SK-N-SH treated with all-trans-retinoic acid at 6 μM for 48 hours (cell line): ENCODE measurements at regions not wholly inside any gene's neighbourhood (a gene's known extent, or its start where the extent isn't known, plus 50 kb on each side); places are given as distances from the start of the nearest gene placed in this dataset.
"Not testable (repeated sequence)": the region's sequence is repeated elsewhere in the genome, so short reads cannot be mapped to it uniquely, and the experiment has no call there.

Experiments used
- ATAC-seq: fragments of 200-7000 bp; cut with Tn5 transposase; 3 replicates; pipeline ENCODE4 v1.9.1; 2020; ENCODE audit warnings: mild to moderate bottlenecking, moderate library complexity
- ARNTL ChIP-seq: fragments of 450-650 bp; formaldehyde crosslinking; IDR thresholded peaks from 2 replicates; pipeline ENCODE4 v1.5.0; 2020; ENCODE audit warnings: low read depth, mild to moderate bottlenecking, moderate library complexity, borderline replicate concordance
- BACH2 ChIP-seq: fragments of 250-450 bp; sonication (Bioruptor Pico); IDR thresholded peaks from 2 replicates; pipeline ENCODE4 v1.9.0; 2021; ENCODE audit warnings: mild to moderate bottlenecking, borderline replicate concordance
- CSDC2 ChIP-seq: fragments of 250-450 bp; sonication (Bioruptor Pico); IDR thresholded peaks from 2 replicates; pipeline ENCODE4 v1.5.0; 2020; ENCODE audit warnings: mild to moderate bottlenecking, moderate library complexity
- ESRRG ChIP-seq: fragments of 250-450 bp; sonication (Bioruptor Pico); IDR thresholded peaks from 2 replicates; pipeline ENCODE4 v1.6.1; 2021; ENCODE audit warnings: mild to moderate bottlenecking
- GLIS3 ChIP-seq: fragments of 250-450 bp; sonication (Bioruptor Pico); IDR thresholded peaks from 2 replicates; pipeline ENCODE4 v1.5.0; 2020; ENCODE audit warnings: mild to moderate bottlenecking, moderate library complexity
- ISL1 ChIP-seq: fragments of 250-450 bp; sonication (Bioruptor Pico); IDR thresholded peaks from 2 replicates; pipeline ENCODE4 v2.1.2; 2022; ENCODE audit warnings: mild to moderate bottlenecking, moderate library complexity
- OSR1 ChIP-seq: fragments of 250-450 bp; sonication (Bioruptor Pico); IDR thresholded peaks from 2 replicates; pipeline ENCODE4 v1.8.0; 2022; ENCODE audit warnings: moderate library complexity, mild to moderate bottlenecking, inconsistent platforms
- PPARA ChIP-seq: fragments of 250-450 bp; sonication (Bioruptor Pico); IDR thresholded peaks from 2 replicates; pipeline ENCODE4 v1.5.0; 2020; ENCODE audit warnings: mild to moderate bottlenecking, borderline replicate concordance
- RARB ChIP-seq: fragments of 250-450 bp; sonication (Bioruptor Pico); IDR thresholded peaks from 2 replicates; pipeline ENCODE4 v1.8.0; 2021; ENCODE audit warnings: mild to moderate bottlenecking, moderate library complexity
- SNAI2 ChIP-seq: fragments of 250-450 bp; sonication (Bioruptor Pico); IDR thresholded peaks from 2 replicates; pipeline ENCODE4 v1.5.0; 2020; ENCODE audit warnings: mild to moderate bottlenecking, moderate library complexity
- TCF4 ChIP-seq: fragments of 250-450 bp; sonication (Bioruptor Pico); IDR thresholded peaks from 2 replicates; pipeline ENCODE4 v1.8.0; 2021; ENCODE audit warnings: mild to moderate bottlenecking, moderate library complexity, borderline replicate concordance
- TOX ChIP-seq: fragments of 250-450 bp; sonication (Bioruptor Pico); IDR thresholded peaks from 2 replicates; pipeline ENCODE4 v1.8.0; 2021; ENCODE audit warnings: mild to moderate bottlenecking, moderate library complexity, borderline replicate concordance
- ZC3H10 ChIP-seq: fragments of 250-450 bp; sonication (Bioruptor Pico); IDR thresholded peaks from 2 replicates; pipeline ENCODE4 v1.5.1; 2021; ENCODE audit warnings: mild to moderate bottlenecking, moderate library complexity
- ZFP3 ChIP-seq: fragments of 250-450 bp; sonication (Bioruptor Pico); IDR thresholded peaks from 2 replicates; pipeline ENCODE4 v1.5.0; 2020; ENCODE audit warnings: mild to moderate bottlenecking, moderate library complexity
- ZFP30 ChIP-seq: fragments of 450-650 bp; formaldehyde crosslinking; IDR thresholded peaks from 2 replicates; pipeline ENCODE4 v1.5.0; 2022; ENCODE audit warnings: mild to moderate bottlenecking, moderate library complexity
- ZNF565 ChIP-seq: fragments of 450-650 bp; formaldehyde crosslinking; conservative IDR thresholded peaks from 2 replicates; pipeline ENCODE4 v1.5.0; 2020; ENCODE audit warnings: low read depth, mild to moderate bottlenecking, moderate library complexity
- ZNF70 ChIP-seq: fragments of 450-650 bp; formaldehyde crosslinking; IDR thresholded peaks from 2 replicates; pipeline ENCODE4 v1.5.0; 2020; ENCODE audit warnings: mild to moderate bottlenecking, moderate library complexity
- ZNF8 ChIP-seq: fragments of 450-650 bp; formaldehyde crosslinking; IDR thresholded peaks from 2 replicates; pipeline ENCODE4 v1.5.0; 2020; ENCODE audit warnings: mild to moderate bottlenecking, moderate library complexity
- TF ChIP-seq, protein P1 (sequence below): fragments of 250-450 bp; sonication (Bioruptor Pico); IDR thresholded peaks from 2 replicates; pipeline ENCODE4 v1.5.1; 2021; ENCODE audit warnings: mild to moderate bottlenecking, moderate library complexity
- TF ChIP-seq, protein P2 (sequence below): fragments of 250-450 bp; sonication (Bioruptor Pico); IDR thresholded peaks from 2 replicates; pipeline ENCODE4 v1.8.0; 2021; ENCODE audit warnings: low read depth, mild to moderate bottlenecking, moderate library complexity, borderline replicate concordance
- TF ChIP-seq, protein P3 (sequence below): fragments of 250-450 bp; sonication (Bioruptor Pico); IDR thresholded peaks from 2 replicates; pipeline ENCODE4 v1.5.1; 2020; ENCODE audit warnings: low read depth, mild to moderate bottlenecking, moderate library complexity
- TF ChIP-seq, protein P4 (sequence below): fragments of 250-450 bp; sonication (Bioruptor Pico); IDR thresholded peaks from 2 replicates; pipeline ENCODE4 v1.5.0; 2020; ENCODE audit warnings: mild to moderate bottlenecking, moderate library complexity

DNA sequence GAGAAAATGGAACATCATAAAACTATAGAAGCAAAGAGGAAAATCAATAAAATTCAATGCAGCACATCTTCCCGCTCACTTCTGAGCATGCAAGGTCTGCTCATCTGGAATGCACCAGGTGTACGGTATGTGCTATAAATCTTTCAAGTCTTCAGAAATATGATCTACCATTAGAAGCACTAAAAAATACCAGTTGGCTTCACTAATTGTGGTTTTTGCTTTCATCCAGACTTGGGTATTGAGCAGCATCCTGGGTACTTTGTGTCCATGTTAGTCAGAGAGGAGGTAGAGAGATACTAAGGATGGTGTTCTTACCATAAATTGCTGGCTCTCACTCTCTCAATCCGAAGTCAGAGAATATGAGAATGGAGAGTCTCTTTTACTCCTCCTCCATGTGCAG is 477.1 kb downstream of the PPARGC1A start:
- ATAC-seq = no peak
- TF ChIP-seq RARB (CRISPR knock-in tag) (no peak), CSDC2 (CRISPR knock-in tag) (no peak), TOX (no peak), ZFP30 (CRISPR knock-in tag) (no peak), GLIS3 (no peak), ISL1 (CRISPR knock-in tag) (no peak), ZNF565 (no peak), ZFP3 (CRISPR knock-in tag) (no peak), BACH2 (CRISPR knock-in tag) (no peak), ZC3H10 (no peak), ZNF70 (no peak), OSR1 (CRISPR knock-in tag) (no peak), PPARA (CRISPR knock-in tag) (no peak), SNAI2 (CRISPR knock-in tag) (no peak), ESRRG (CRISPR knock-in tag) (no peak)
- TF ChIP-seq, protein P1, sequence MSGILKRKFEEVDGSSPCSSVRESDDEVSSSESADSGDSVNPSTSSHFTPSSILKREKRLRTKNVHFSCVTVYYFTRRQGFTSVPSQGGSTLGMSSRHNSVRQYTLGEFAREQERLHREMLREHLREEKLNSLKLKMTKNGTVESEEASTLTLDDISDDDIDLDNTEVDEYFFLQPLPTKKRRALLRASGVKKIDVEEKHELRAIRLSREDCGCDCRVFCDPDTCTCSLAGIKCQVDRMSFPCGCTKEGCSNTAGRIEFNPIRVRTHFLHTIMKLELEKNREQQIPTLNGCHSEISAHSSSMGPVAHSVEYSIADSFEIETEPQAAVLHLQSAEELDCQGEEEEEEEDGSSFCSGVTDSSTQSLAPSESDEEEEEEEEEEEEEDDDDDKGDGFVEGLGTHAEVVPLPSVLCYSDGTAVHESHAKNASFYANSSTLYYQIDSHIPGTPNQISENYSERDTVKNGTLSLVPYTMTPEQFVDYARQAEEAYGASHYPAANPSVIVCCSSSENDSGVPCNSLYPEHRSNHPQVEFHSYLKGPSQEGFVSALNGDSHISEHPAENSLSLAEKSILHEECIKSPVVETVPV (CRISPR knock-in tag) = no peak
- TF ChIP-seq, protein P2, sequence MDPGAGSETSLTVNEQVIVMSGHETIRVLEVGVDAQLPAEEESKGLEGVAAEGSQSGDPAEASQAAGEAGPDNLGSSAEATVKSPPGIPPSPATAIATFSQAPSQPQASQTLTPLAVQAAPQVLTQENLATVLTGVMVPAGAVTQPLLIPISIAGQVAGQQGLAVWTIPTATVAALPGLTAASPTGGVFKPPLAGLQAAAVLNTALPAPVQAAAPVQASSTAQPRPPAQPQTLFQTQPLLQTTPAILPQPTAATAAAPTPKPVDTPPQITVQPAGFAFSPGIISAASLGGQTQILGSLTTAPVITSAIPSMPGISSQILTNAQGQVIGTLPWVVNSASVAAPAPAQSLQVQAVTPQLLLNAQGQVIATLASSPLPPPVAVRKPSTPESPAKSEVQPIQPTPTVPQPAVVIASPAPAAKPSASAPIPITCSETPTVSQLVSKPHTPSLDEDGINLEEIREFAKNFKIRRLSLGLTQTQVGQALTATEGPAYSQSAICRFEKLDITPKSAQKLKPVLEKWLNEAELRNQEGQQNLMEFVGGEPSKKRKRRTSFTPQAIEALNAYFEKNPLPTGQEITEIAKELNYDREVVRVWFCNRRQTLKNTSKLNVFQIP (CRISPR knock-in tag) = no peak
- TF ChIP-seq, protein P3, sequence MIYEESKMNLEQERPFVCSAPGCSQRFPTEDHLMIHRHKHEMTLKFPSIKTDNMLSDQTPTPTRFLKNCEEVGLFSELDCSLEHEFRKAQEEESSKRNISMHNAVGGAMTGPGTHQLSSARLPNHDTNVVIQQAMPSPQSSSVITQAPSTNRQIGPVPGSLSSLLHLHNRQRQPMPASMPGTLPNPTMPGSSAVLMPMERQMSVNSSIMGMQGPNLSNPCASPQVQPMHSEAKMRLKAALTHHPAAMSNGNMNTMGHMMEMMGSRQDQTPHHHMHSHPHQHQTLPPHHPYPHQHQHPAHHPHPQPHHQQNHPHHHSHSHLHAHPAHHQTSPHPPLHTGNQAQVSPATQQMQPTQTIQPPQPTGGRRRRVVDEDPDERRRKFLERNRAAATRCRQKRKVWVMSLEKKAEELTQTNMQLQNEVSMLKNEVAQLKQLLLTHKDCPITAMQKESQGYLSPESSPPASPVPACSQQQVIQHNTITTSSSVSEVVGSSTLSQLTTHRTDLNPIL (CRISPR knock-in tag) = no peak

DNA sequence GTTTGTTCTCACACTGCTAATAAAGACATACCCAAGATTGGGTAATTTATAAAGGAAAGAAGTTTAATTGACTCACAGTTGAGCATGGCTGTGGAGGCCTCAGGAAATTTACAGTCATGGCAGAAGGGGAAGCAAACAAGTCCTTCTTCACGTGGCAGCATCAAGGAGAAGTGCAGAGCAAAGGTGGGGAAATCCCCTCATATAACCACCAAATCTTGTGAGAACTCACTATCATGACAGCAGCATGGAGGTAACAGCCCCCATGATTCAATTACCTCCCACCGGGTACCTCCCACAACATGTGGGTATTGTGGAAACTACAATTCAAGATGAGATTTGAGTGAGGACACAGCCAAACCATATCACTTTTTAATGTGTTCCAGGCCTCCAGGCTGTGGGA is 480.9 kb downstream of the PPARGC1A start:
- ATAC-seq = not testable (repeated sequence)

DNA sequence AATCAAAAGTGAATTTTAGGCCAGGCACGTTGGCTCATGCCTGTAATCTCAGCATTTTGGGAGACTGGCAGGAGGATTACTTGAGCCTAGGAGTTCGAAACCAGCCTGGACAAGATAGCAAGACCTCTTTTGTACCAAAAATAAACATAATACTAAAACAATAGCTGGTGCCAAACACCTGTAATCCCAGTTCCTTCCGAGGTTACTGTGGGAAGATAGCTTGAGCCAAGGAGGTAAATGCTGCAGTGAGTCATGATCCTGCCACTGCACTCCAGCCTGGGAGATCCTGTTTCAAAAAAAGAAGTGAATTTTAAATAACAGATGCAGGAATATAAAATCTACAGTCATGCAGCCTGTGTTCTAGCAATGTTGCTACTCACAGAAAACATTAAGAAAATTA is 488.3 kb downstream of the PPARGC1A start:
- ATAC-seq = no peak
- TF ChIP-seq RARB (CRISPR knock-in tag) (no peak), TCF4 (no peak), ZNF8 (CRISPR knock-in tag) (no peak), CSDC2 (CRISPR knock-in tag) (no peak), SNAI2 (CRISPR knock-in tag) (no peak), ARNTL (CRISPR knock-in tag) (no peak), GLIS3 (no peak), PPARA (CRISPR knock-in tag) (no peak), OSR1 (CRISPR knock-in tag) (no peak), ZC3H10 (no peak)
- TF ChIP-seq, protein P3 (CRISPR knock-in tag) = no peak
- TF ChIP-seq, protein P4, sequence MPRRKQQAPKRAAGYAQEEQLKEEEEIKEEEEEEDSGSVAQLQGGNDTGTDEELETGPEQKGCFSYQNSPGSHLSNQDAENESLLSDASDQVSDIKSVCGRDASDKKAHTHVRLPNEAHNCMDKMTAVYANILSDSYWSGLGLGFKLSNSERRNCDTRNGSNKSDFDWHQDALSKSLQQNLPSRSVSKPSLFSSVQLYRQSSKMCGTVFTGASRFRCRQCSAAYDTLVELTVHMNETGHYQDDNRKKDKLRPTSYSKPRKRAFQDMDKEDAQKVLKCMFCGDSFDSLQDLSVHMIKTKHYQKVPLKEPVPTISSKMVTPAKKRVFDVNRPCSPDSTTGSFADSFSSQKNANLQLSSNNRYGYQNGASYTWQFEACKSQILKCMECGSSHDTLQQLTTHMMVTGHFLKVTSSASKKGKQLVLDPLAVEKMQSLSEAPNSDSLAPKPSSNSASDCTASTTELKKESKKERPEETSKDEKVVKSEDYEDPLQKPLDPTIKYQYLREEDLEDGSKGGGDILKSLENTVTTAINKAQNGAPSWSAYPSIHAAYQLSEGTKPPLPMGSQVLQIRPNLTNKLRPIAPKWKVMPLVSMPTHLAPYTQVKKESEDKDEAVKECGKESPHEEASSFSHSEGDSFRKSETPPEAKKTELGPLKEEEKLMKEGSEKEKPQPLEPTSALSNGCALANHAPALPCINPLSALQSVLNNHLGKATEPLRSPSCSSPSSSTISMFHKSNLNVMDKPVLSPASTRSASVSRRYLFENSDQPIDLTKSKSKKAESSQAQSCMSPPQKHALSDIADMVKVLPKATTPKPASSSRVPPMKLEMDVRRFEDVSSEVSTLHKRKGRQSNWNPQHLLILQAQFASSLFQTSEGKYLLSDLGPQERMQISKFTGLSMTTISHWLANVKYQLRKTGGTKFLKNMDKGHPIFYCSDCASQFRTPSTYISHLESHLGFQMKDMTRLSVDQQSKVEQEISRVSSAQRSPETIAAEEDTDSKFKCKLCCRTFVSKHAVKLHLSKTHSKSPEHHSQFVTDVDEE (CRISPR knock-in tag) = no peak
